ENCODE measurements at regions not wholly inside any gene's neighbourhood (a gene's known extent, or its start where the extent isn't known, plus 50 kb on each side); places are given as distances from the start of the nearest gene placed in this dataset.

- Mint-ChIP-seq H3K27ac (ENCODE audit: unreplicated experiment) (peak overlapping the region; percentile 77), H3K4me3 (ENCODE audit: unreplicated experiment) (no peak overlapping the region), H3K27me3 (ENCODE audit: insufficient read depth, unreplicated experiment) (no peaks in the 10 kb centered on the region), H3K4me1 (ENCODE audit: low read depth, unreplicated experiment) (peaks cover 15% of the 10 kb centered on the region), H3K9me3 (ENCODE audit: unreplicated experiment) (no peaks in the 10 kb centered on the region), H3K36me3 (ENCODE audit: insufficient read depth, unreplicated experiment) (no peaks in the 10 kb centered on the region)
- ChIA-PET POLR2A (no interaction called here), CTCF (no interaction called here)
- Histone ChIP-seq H3K36me3 (ENCODE audit: control insufficient read depth, insufficient read depth, low read length) (no peaks in the 10 kb centered on the region), H3K9me3 (no peaks in the 10 kb centered on the region), H3K27me3 (replicated peaks; ENCODE audit: control insufficient read depth, insufficient read depth, low read length) (no peaks in the 10 kb centered on the region), H3K4me3 (ENCODE audit: low read depth, low read length) (no peak overlapping the region), H3K4me1 (peaks cover 5% of the 10 kb centered on the region)
- DNase-seq: no peak
- intact Hi-C loops (cut with micrococcal nuclease; ENCODE audit: unreplicated experiment): no loop called here
- BruUV-seq (replicated peaks): no TSS peak
- TF ChIP-seq CTCF (IDR thresholded peaks at IDR 0.05; ENCODE audit: insufficient read depth in 1 of 2, low read depth in 1 of 2, low read length in 1 of 2, severe bottlenecking in 1 of 2, unreplicated experiment in 1 of 2): no peak
Observed at GRCh38 chrX:38982370-38982769, 181.1 kb downstream of the MID1IP1 start.

GRCh38 chrX:38982843-38983242 is 181.6 kb downstream of the MID1IP1 start:
- CTCF ChIA-PET: no interaction called here
- DNase-seq: no peak

GRCh38 chrX:38985375-38985774 is 184.1 kb downstream of the MID1IP1 start:
- ChIA-PET CTCF (no interaction called here), POLR2A (no interaction called here)
- Mint-ChIP-seq H3K4me3 (ENCODE audit: unreplicated experiment) (no peak overlapping the region), H3K27me3 (ENCODE audit: insufficient read depth, unreplicated experiment) (no peaks in the 10 kb centered on the region), H3K36me3 (ENCODE audit: insufficient read depth, unreplicated experiment) (no peaks in the 10 kb centered on the region), H3K27ac (ENCODE audit: unreplicated experiment) (no peak overlapping the region), H3K4me1 (ENCODE audit: low read depth, unreplicated experiment) (peaks cover 15% of the 10 kb centered on the region), H3K9me3 (ENCODE audit: unreplicated experiment) (no peaks in the 10 kb centered on the region)
- BruUV-seq (replicated peaks): no TSS peak
- Histone ChIP-seq H3K9me3 (no peaks in the 10 kb centered on the region), H3K36me3 (ENCODE audit: control insufficient read depth, insufficient read depth, low read length) (no peaks in the 10 kb centered on the region), H3K4me1 (peaks cover 5% of the 10 kb centered on the region), H3K27me3 (replicated peaks; ENCODE audit: control insufficient read depth, insufficient read depth, low read length) (no peaks in the 10 kb centered on the region), H3K4me3 (ENCODE audit: low read depth, low read length) (no peak overlapping the region)
- DNase-seq: no peak
- intact Hi-C loops (cut with micrococcal nuclease; ENCODE audit: unreplicated experiment): loop anchor here (5.0 kb wide), 2 partner anchors 178 to 218 kb away; no protein-coding TSS in a partner anchor
- no peak for TF ChIP-seq CTCF (IDR thresholded peaks at IDR 0.05; ENCODE audit: insufficient read depth in 1 of 2, low read depth in 1 of 2, low read length in 1 of 2, severe bottlenecking in 1 of 2, unreplicated experiment in 1 of 2)

More at GRCh38 chrX:38982843-38983242, 181.6 kb downstream of the MID1IP1 start:
- intact Hi-C loops (cut with micrococcal nuclease; ENCODE audit: unreplicated experiment): no loop called here
- no peak overlapping the region for H3K4me3 ChIP-seq (ENCODE audit: low read depth, low read length)
- no peaks in the 10 kb centered on the region for H3K36me3 Mint-ChIP-seq (ENCODE audit: insufficient read depth, unreplicated experiment)
- no peaks in the 10 kb centered on the region for H3K9me3 Mint-ChIP-seq (ENCODE audit: unreplicated experiment)
- H3K27ac Mint-ChIP-seq (ENCODE audit: unreplicated experiment): no peak overlapping the region
- H3K4me1 Mint-ChIP-seq (ENCODE audit: low read depth, unreplicated experiment): peaks cover 15% of the 10 kb centered on the region
- H3K36me3 ChIP-seq (ENCODE audit: control insufficient read depth, insufficient read depth, low read length): no peaks in the 10 kb centered on the region
- POLR2A ChIA-PET: no interaction called here
- no peaks in the 10 kb centered on the region for H3K27me3 Mint-ChIP-seq (ENCODE audit: insufficient read depth, unreplicated experiment)
- H3K27me3 ChIP-seq (replicated peaks; ENCODE audit: control insufficient read depth, insufficient read depth, low read length): no peaks in the 10 kb centered on the region
- H3K4me3 Mint-ChIP-seq (ENCODE audit: unreplicated experiment): no peak overlapping the region
- BruUV-seq (replicated peaks): no TSS peak
- H3K9me3 ChIP-seq: no peaks in the 10 kb centered on the region
- peaks cover 5% of the 10 kb centered on the region for H3K4me1 ChIP-seq
- TF ChIP-seq CTCF (IDR thresholded peaks at IDR 0.05; ENCODE audit: insufficient read depth in 1 of 2, low read depth in 1 of 2, low read length in 1 of 2, severe bottlenecking in 1 of 2, unreplicated experiment in 1 of 2): no peak

All from Caco-2 (cell line).